Stimulated activated CD4-positive, alpha-beta T cell treated with anti-CD3 and anti-CD28 coated beads, Interleukin-4, amount 100 ng/mL, for 4 hours (primary cell): ENCODE measurements at regions not wholly inside any gene's neighbourhood (a gene's known extent, or its start where the extent isn't known, plus 50 kb on each side); places are given as distances from the start of the nearest gene placed in this dataset.
A peak's percentile ranks its signal among the peaks of the same experiment; 100 is the strongest.
"Not testable (repeated sequence)": the region's sequence is repeated elsewhere in the genome, so short reads cannot be mapped to it uniquely, and the experiment has no call there.

Experiments used
- DNase-seq, 2 experiments: peaks; one replicate each; pipeline ENCODE4 v3.0.0-alpha.2; 2020

DNA sequence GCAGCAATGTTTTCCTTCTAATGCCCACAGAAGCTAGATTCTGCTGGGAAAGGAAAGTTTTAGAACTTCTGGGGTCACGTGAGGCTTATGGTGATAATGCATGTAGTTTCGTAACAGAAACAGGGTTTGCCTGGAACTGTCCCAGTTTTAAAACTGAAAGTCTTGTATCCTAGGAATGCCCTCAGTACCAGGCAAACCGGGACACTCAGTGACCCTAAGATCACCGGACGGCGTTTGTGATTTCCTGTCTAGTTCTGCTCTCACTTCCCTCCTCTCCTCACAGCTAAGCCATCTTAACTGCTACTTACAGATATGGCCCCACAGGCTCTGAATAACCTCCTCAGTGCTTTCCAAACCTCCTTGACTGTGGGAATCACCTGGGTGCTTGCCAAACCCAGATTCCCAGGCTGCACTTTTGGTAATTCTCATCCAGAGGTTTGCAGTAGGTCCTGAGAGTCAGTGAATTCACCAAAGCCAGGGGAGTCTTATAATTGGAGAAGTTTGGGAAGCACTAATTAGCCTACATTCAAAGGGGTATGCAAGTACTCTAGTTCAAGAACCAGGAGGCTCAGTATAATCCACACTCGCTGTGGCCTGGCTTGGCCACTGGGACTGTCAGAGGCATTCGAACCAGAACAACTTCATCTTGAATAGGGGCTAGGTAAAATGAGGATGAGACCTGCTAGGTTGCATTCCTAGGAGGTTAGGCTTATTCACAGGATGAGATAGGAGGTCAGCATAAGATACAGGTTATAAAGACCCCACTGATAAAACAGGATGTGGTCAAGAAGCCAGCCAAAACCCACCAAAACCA, 231.6 kb upstream of the MYLIP start:
- no peak for DNase-seq

DNA sequence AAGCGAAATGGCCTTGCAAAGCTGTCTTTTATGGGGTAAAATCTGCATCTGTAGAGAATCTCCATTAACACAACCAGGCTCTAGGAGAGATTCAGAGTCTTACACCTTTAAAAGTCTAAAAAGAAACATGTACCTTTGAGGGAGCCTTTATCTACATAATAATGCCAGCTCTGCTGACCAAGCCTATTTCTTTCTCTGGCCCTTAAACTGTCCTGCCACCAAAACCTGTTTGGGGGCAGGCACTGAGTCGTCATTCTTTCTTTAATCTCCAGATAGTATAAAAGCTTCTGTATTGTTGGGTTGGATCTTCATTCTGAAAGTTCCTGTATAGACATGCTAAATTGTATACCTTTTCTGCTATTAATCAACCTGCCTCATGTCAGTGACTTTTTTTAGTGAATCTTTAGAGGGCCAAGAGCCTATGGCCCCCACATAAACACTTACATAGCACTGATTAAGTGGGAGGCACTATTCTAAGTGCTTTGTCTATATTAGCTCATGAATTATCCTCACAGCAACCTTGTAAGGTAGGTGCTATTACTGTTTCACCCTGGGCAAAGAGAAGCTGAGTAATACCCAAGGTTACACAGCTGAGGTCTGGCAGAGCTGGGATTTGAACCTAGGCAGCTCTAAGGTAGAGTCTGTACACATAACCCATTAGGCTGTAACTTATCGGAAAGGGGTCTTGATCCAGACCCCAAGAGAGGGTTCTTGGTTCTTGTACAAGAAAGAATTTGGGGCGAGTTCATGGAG, 232.3 kb upstream of the DTNBP1 start:
- DNase-seq = no peak

DNA sequence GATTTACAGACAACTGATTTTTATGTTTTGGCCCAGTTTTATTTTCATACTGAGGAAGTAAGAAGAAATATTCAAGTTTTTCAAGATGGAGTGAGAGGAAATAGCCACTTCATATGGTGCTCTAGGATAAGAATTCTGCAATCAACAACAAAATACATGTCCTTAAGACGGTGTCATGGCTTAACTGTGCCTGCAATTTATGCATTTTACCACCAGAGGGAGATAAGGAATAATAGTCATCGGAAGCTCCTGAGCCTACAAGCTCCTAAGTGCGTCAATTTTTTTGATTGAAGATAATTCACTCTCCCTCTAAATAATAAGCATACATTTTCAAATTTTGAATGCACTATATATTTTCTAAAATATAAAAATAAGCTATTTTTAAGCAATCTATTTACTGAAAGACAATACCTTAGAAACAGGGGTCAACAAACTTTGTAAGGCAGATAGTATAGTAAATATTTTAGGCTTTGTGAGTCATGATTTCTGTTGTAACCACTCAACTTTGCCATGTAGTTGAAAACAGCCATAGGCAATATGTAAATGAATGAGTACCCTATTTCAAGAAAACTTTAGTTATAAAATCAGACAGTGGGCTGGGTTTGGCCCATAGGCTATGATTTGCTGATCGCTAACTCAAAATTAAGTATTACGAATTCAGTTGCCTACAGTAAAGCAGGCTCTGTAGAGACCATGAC, 230.9 kb upstream of the DTNBP1 start:
- DNase-seq = no peak

DNA sequence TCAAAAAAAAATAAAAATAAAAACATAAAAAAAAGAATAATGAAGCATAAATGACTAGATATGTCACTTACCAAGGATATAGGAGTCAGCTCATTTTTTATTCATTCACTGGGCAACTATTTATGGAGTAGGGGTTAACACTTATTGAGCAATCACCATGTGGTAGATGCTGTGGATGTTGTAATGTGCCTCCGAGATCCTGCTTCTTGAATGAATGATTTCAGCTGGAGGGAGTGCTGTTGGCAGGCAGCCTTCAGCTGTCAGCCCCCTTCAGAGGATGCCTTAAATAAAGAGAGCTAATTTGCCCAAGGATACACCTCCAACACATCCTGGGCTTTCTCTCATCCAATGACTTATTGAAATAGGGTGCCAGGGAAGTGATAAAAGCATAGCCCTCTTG, 229.5 kb upstream of the DTNBP1 start:
- no peak for DNase-seq

DNA sequence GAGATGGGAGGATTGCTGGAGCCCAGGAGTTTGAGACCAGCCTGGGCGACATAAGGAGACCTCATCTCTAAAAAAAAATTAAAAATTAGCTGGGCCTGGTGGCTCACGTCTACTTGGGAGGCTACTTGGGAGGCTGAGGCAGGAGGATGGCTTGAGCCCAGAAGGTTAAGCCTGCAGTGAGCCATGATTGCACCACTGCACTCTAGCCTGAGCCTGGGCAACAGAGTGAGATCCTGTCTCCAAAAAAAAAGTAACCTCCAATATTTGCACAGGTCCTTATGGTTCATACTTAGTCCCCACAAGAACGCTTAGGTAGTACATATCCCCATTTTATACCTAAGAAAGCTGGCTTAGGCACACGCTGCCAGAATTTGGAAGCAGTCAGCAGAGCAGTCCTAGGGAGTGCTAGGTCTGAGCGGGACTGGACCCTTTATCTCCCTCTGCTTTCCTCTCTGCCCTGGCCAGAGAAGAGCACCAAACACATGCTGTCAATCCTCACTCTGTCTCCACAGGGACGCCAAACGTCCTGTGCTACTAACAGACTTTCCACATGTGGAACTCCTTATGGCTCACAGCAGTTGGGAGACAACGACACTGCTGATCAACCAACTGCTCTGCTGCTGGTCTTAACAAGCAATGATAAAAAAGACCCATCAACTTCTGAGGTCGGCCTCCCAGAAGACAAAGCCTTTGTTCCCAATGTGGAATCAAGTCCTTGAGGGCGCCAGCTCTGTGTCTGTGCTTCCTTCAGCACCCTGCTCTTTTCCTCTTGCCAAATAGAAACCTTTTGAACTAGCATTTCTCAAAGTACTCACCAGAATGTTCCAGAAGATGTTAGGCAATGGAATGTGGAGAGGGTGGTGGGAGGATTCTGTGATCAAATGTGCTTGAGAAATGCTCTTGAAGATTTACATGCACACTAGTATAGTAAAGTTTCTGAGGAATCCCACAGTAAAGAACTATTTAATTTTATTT, 226.3 kb upstream of the DTNBP1 start:
- no peak for DNase-seq

DNA sequence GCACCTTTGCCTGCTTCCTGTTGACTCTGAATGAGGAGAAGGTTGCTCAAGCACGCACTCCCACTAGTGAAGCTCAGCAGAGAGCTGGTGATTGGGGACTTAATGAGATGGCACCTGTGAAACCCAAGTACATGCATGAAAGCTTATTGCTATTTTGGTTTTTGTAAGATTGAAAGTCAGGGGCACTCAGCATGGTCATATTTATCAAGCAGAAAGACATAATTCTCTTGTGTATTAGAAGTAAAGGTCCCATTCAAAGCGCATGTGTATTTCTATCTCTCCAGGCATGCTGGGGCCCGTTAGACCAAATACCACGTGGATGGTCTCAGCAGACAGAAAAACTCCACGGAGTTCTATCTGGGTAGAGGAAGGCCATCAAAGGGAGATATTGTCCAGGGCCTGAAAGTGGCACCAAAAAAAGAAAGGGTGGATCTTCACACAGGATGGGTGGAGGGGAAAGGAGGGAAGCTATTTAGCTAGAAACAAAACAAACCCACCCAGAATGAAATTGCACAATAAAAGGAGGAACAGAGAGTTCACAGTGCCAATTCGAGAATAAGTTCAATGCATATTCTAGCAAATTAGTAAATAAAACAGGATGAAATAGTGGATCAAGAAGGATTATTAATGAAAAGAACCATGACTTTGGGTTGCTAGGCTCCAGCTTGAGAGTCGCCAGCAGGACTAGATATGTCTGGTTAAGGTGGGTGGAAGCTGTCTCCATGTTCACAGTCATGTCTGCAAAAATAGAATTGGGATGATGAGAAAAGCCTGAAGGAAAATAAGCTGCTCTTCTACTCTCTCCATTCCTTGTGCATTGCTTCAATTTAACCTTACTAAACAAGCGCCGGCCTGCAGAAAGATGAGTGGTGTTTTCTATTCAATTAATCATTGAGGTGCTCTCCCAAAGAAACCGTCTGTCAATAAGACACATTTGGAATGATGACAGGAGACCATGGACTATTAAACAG, 224.9 kb upstream of the DTNBP1 start:
- DNase-seq = no peak

DNA sequence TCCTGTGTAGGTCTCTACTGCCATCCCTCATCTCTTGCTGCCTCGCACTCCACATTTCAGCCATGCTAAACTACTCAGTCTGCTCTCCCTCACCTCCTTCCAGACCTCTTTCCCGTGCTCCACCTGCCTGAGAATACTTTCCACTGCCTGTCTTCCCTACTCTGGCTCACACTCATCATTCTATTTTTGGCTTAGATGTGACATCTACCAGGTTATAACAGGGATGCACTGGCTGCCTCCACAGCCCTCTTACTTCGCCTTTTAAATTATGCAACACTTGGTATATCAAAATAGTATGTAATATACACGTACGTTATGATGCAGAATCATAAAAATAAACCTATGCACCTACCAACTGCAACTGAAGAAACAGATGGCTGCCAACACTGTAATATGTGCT, 222.8 kb upstream of the DTNBP1 start:
- no peak for DNase-seq

DNA sequence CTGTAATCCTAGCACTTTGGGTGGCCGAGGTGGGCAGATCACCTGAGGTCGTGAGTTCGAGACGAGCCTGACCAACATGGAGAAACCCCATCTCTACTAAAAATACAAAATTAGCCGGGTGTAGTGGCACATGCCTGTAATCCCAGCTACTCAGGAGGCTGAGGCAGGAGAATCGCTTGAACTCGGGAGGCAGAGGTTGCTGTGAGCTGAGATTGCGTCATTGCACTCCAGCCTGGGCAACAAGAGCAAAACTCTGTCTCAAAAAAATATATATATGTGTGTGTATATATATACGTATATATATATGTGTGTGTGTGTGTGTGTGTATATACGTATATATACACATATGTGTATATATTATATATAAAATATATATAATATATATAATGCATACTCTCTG, 220.8 kb upstream of the DTNBP1 start:
- not testable (repeated sequence) for DNase-seq

DNA sequence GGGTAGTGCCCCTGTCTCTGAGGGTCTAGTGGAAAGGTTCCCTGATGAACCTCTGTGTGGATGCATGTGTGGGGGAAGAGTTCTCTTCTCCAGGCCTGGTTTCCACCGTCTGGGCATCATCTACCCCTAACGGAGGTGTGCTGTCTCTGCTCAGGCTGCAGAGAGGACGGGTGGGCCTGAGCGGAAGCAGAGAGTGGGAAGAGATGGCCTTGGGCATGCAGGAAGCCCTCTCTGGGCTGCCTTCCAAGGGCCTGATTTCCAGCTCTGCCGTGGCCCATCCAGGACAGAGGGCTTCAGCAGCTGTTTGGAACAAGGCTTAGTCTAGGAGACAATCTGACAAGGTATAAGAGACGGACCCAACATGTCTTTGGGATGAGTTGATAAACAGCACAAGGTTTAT, 220.1 kb upstream of the DTNBP1 start:
- DNase-seq = no peak

DNA sequence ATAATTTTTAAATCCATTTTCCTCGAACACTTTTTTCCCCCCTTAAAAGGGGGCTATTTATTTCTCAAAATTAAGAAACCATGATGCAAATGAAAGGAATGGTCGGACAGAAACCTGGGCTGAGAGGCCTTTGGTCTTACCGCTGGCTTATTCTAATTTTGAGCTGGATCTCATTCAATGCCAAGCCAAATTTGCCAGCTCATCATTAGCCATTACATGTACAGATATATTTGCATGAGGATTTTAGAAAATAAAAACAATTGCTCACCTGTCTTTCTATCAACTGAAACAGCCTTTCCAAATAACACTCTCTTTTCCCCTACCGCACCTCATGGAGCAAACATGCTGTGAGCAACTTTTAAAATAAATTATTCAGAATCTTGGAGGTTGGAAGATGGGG, 219.5 kb upstream of the DTNBP1 start:
- no peak for DNase-seq

DNA sequence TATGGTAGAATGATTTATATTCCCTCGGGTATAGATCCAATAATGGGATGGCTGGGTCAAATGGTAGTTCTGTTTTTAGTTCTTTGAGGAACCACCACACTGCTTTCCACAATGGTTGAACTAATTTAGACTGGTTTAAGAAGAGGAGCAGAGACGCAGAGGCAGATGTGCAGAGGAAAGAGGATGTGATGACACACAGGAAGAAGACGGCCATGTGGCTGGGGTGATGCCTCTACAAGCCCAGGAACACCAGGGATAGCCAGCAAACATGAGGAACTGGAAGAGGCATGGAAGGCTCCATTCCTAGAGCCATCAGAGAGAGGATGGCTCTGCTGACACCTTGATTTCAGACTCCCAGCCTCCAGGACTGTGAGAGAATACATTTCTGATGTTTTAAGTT, 218.3 kb upstream of the DTNBP1 start:
- DNase-seq = no peak

DNA sequence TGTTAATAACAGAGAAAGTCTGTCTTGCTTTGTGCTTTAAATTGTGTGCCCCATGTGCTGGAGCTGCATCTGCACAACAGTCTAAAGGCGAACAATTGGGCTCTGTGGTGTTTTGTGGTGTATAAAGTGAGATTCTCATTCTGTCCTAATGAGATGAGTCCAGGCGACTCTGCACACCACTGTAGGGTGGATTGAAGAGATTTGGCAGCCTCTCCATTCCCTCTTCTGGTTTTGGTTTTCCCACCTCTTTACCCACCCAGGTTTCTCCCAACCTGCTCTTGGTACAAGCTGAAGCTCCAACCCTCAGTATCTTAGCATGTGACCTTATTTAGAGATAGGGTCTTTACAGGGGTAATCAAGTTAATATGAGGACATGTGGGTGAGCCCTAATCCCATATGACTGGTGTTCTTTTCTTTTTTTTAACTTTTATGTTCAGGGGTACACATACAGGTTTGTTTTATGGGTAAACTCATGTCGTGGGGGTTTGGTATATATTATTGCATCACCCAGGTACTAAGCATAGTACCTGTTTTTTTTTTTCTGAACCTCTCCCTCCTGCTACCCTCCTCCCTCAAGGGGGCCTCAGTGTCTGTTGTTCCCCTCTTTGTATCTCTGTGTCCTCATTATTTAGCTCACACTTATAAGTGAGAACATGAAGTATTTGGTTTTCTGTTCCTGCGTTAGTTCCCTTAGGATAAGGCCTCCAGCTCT, 217.6 kb upstream of the DTNBP1 start:
- no peak for DNase-seq

DNA sequence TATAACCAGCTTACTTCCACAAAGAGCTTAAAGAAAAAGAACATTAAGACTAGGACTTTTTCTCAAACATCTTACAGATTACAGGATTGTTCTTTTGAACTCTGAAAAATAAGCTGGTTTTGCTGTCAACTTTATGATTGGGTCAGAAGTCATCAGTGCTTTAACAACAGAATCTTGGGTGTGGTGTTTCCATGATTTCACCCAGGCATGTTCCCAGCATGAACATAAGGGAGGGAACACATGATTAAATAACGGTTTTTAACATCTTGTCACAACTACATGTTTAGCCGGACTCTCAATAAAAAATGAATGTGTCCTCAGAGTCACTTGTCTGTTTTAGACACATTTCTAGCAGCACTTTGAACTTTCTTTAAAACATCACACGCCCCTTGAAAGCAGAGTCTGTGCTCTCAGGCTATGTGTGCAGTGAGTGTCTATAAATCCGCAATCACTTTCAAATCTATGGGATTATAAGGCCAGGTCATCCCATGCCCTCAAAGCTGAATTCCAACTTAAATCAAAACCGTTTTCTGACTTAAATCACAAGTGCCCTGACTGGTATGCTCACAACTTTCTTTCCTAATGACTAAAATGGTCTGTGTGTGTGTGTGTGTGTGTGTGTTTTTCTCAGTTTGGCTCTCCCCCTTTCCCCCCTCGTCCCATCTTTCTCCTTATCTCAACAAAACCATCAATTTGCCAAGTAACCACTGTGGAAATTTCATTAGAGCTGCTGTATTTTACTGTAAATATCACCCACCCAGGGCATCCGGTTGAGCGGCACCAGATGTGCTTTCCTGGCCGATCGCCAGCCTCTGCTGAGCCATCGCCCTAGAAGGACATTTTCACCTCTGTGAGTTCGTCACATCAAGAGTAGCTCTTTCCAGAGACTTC, 216.8 kb upstream of the DTNBP1 start:
- DNase-seq = peak; percentile 34 to 50

DNA sequence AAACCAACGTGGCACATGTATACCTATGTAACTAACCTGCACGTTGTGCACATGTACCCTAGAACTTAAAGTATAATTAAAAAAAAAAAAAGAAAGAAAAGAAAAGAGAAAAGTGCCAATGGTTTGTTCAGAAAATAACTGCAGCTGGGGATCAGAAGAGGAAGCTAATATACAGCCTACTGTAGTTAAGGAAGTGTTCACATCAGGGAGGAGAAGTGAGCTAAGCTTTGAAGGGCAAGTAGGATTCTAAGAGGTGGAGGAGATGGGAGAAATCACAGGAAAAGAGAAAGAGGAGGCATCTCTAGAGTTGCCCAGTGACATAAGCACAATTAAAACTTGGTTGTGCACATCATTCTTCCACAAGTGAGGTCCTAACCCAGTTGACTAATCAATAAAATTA, 214.4 kb upstream of the DTNBP1 start:
- DNase-seq = no peak

DNA sequence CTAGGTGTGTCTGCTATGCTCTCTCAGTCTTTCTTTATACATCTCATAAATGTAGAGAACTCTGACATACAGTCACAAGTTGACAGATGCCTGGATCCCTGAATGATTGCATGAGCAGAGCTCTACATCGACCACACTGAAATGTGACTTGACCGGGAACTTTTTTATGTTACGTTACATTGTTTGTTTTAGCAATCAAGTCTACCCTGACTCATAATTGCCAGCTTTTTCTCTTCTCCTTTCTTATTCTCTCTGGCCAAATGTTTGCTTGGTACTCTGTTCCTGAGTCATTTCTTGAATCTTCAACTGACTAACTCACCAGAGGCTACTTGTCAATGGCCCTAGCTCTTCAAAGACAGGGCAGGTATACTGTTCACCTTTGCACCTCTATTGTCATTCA, 213.6 kb upstream of the DTNBP1 start:
- DNase-seq = no peak

DNA sequence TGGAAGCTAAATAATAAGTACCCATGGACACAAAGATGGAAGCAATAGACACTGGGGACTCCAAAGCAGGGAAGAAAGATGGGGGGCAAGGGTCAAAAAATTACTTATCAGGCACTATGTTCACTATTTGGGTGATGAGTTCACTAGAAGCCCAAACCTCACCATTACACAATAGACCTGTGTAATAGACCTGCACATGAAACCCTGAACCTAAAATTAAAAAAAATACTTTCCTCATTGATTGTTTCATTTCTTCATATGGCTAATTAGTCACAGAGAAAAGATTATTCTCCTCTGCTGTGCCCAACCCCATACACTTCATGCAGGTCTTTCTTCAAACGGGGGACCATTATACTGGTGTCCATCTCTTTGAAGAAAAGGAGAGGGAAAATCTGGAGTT, 213.0 kb upstream of the DTNBP1 start:
- no peak for DNase-seq

DNA sequence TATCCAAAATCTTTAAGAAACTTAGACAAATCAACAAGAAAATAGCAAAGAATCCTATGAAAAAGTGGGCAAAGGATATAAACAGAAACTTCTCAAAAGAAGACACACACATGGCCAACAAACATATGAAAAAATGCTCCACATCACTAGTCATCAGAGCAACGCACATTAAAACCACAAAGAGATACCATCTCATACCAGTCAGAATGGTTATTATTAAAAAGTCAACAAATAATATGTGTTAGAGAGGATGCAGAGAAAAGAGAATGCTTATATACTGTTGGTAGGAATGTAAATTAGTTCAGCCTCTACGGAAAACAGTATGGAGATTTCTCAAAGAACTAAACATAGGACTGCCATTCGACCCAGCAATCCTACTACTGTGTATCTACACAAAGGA, 212.0 kb upstream of the DTNBP1 start:
- no peak for DNase-seq

DNA sequence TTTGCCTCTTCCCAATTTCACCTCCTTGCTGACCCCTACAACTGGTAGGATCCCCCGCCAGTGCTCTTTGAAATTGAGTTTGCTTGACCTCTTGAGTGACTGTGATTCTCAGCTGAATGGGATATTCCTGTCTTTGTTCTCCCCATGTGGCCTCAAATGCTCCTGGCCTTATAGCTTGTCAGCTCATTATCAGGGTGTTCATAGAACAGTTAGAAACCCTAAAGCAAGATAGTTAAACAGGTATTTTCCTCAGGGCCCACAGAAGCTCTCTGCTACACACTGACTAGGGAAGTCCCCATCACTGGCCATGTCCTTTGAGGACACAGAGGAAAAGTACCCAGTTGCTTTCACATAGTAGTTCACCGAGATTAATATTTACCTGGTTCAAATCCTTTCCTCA, 211.5 kb upstream of the DTNBP1 start:
- DNase-seq = no peak

DNA sequence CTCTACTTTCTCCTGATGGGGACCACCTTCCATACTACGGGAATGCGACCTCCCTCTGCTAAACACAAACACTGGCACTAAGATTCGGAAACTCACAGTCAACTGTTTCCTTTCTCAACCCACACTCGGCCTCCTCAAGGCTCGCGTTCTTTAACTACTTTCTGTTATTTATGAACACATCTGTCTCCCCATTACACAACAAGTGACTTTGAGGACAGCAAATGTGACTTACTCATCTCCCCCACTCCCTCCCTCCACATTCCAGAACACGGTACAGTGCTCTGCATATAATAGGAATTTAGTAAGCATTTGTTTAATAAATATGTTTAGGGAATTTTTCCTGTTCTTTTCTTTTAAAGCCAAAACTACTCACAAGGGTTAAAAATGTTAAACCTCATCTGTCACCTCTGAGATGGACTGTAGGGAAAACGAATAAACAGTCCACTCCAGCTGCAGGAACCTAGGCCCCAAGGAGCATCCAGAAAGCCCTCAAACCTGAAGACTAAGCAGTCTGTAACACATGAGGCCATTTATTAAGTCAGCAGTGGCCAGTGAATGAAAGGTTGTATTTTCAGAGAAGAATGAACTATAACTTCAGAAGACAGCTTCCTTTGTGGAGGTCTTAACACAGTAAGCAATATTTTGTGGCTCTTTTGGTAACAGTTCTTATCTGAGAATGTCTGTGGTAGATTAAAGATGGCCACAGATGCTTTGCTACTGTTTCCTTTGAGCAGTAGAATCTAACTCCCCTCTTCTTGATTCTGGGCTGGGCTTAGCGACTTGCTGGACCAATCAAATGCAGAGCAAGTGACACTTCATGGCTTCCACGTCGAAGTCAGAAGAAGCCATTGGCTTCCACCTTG, 209.6 kb upstream of the DTNBP1 start:
- no peak for DNase-seq
